H1 (cell line): ENCODE measurements at regions not wholly inside any gene's neighbourhood (a gene's known extent, or its start where the extent isn't known, plus 50 kb on each side); places are given as distances from the start of the nearest gene placed in this dataset.

Experiments used
- EZH2 ChIP-seq: fragments of 200-600 bp; sonication (generic); IDR thresholded peaks from 2 replicates; pipeline ENCODE4 v1.7.1; 2012; ENCODE audit warnings: low read depth, mild to moderate bottlenecking, moderate library complexity, low read length, inconsistent platforms; ENCODE audit not compliant: severe bottlenecking

GRCh38 chr16:79790854-79791253 lies 190.3 kb upstream of the MAF start (continued):
- TF ChIP-seq EZH2 = no peak
- TF ChIP-seq, all 59 proteins: peak for 0
